AG04450 (cell line): ENCODE measurements at regions not wholly inside any gene's neighbourhood (a gene's known extent, or its start where the extent isn't known, plus 50 kb on each side); places are given as distances from the start of the nearest gene placed in this dataset.

Source experiments
- CTCF ChIA-PET: fragments of 300-600, 350-600 bp; formaldehyde crosslinking; extraction: SDS; loops from one replicate; lab custom pipeline; 2022; ENCODE audit warnings: antibody characterized with exemption, inconsistent platforms; lab: Charles Lee
- POLR2A ChIA-PET: fragments of 350-600 bp; formaldehyde crosslinking; extraction: SDS; loops from one replicate; lab custom pipeline; 2021; ENCODE audit warnings: antibody characterized with exemption, inconsistent platforms; lab: Yijun Ruan, JAX
- DNase-seq: peaks from one replicate; pipeline ENCODE4 v3.0.0-alpha.2; 2011; ENCODE audit warnings: low read depth, low spot score
- H3K27ac ChIP-seq: one replicate; pipeline ENCODE4 v1.5.1; 2012; ENCODE audit warnings: low read depth, low read length, control low read depth
- H3K27me3 ChIP-seq: one replicate; pipeline ENCODE4 v1.6.0; 2012; ENCODE audit warnings: low read length; ENCODE audit not compliant: control insufficient read depth, insufficient read depth
- H3K4me3 ChIP-seq: 2 replicates; pipeline ENCODE4 v1.5.1; 2011; ENCODE audit warnings: mild to moderate bottlenecking, low read depth, low read length, control low read depth
- H3K9me3 ChIP-seq: 2 replicates; pipeline ENCODE4 v1.5.1; 2012; ENCODE audit warnings: low read length; ENCODE audit not compliant: control insufficient read depth, insufficient read depth
- CTCF ChIP-seq: IDR thresholded peaks from 2 replicates; pipeline ENCODE4 v1.5.1; 2011; ENCODE audit warnings: low read depth, low read length, control low read depth, inconsistent platforms

GRCh38 chr12:105876396-105876927, 262.3 kb downstream of the NUAK1 start:
- no peak for DNase-seq
- CTCF ChIA-PET = interaction anchor here (0.6 to 1.3 kb wide), 2 partner anchors 27 to 260 kb away, joined by 7 to 8 read pairs; no protein-coding TSS in a partner anchor

GRCh38 chr12:105878964-105879363, 259.8 kb downstream of the NUAK1 start:
- CTCF ChIA-PET = no interaction called here
- H3K27me3 ChIP-seq = no peaks in the 10 kb centered on the region
- DNase-seq = no peak
- H3K9me3 ChIP-seq = no peaks in the 10 kb centered on the region
- POLR2A ChIA-PET = no interaction called here
- no peak overlapping the region for H3K4me3 ChIP-seq
- TF ChIP-seq CTCF = no peak
- H3K27ac ChIP-seq = no peak overlapping the region

More at GRCh38 chr12:105876396-105876927, 262.3 kb downstream of the NUAK1 start:
- no peaks in the 10 kb centered on the region for H3K27me3 ChIP-seq
- POLR2A ChIA-PET = interaction anchor here (0.6 kb wide), 1 partner anchor 898 kb away, joined by 3 read pairs; the partner anchor contains the start of gene RIC8B
- no peak overlapping the region for H3K27ac ChIP-seq
- no peaks in the 10 kb centered on the region for H3K9me3 ChIP-seq
- no peak for TF ChIP-seq CTCF
- H3K4me3 ChIP-seq = no peak overlapping the region

GRCh38 chr12:105880824-105881388, 257.8 kb downstream of the NUAK1 start:
- CTCF ChIA-PET = interaction anchor here (2.3 kb wide), 1 partner anchor 256 kb away, joined by 6 read pairs; no protein-coding TSS in a partner anchor
- H3K9me3 ChIP-seq = no peaks in the 10 kb centered on the region
- no peak overlapping the region for H3K27ac ChIP-seq
- H3K4me3 ChIP-seq = no peak overlapping the region
- no peak for DNase-seq
- POLR2A ChIA-PET = no interaction called here
- no peak for TF ChIP-seq CTCF
- no peaks in the 10 kb centered on the region for H3K27me3 ChIP-seq

- POLR2A ChIA-PET = no interaction called here
- no peak for DNase-seq
- no peak overlapping the region for H3K27ac ChIP-seq
Observed at GRCh38 chr12:105882404-105882803, 256.4 kb downstream of the NUAK1 start.

More at GRCh38 chr12:105882404-105882803, 256.4 kb downstream of the NUAK1 start:
- Histone ChIP-seq H3K27me3 (no peaks in the 10 kb centered on the region), H3K9me3 (no peaks in the 10 kb centered on the region), H3K4me3 (no peak overlapping the region)
- CTCF ChIA-PET = interaction anchor here (2.3 kb wide), 1 partner anchor 254 kb away, joined by 6 read pairs; no protein-coding TSS in a partner anchor
- no peak for TF ChIP-seq CTCF
